SIG-M5 (cell line): ENCODE measurements at regions not wholly inside any gene's neighbourhood (a gene's known extent, or its start where the extent isn't known, plus 50 kb on each side); places are given as distances from the start of the nearest gene placed in this dataset.

Experiments
- DNase-seq: peaks from one replicate; lab custom pipeline; 2025; lab: John Stamatoyannopoulos, UW

GRCh38 chr15:98025237-98025636, 64.7 kb downstream of the ARRDC4 start:
- DNase-seq: no peak

GRCh38 chr15:98034731-98035130, 74.2 kb downstream of the ARRDC4 start:
- no peak for DNase-seq

- DNase-seq: no peak
These were observed 74.6 kb downstream of the ARRDC4 start for GRCh38 chr15:98035134-98035533.

GRCh38 chr15:98035577-98036010, 75.1 kb downstream of the ARRDC4 start:
- DNase-seq: no peak

GRCh38 chr15:98039596-98039995, 79.1 kb downstream of the ARRDC4 start:
- no peak for DNase-seq

GRCh38 chr15:98040146-98040545, 79.6 kb downstream of the ARRDC4 start:
- no peak for DNase-seq

- no peak for DNase-seq
These were observed 82.9 kb downstream of the ARRDC4 start for GRCh38 chr15:98043160-98044014.

- DNase-seq: no peak
These were observed 91.2 kb downstream of the ARRDC4 start for GRCh38 chr15:98051734-98052133.

- DNase-seq: no peak
These were observed 97.0 kb downstream of the ARRDC4 start for GRCh38 chr15:98057453-98057852.

- no peak for DNase-seq
These were observed 102.4 kb downstream of the ARRDC4 start for GRCh38 chr15:98062869-98063268.

- no peak for DNase-seq
These were observed 102.8 kb downstream of the ARRDC4 start for GRCh38 chr15:98063315-98063714.

- no peak for DNase-seq
These were observed 103.4 kb downstream of the ARRDC4 start for GRCh38 chr15:98063871-98064270.

- DNase-seq: no peak
These were observed 106.8 kb downstream of the ARRDC4 start for GRCh38 chr15:98067339-98067738.

- no peak for DNase-seq
These were observed 108.8 kb downstream of the ARRDC4 start for GRCh38 chr15:98069256-98069655.

GRCh38 chr15:98070137-98070536, 109.6 kb downstream of the ARRDC4 start:
- no peak for DNase-seq

GRCh38 chr15:98071786-98072185, 111.3 kb downstream of the ARRDC4 start:
- DNase-seq: no peak

- no peak for DNase-seq
These were observed 114.9 kb downstream of the ARRDC4 start for GRCh38 chr15:98075441-98075840.

- DNase-seq: no peak
These were observed 115.7 kb downstream of the ARRDC4 start for GRCh38 chr15:98076021-98076816.

- no peak for DNase-seq
These were observed 116.7 kb downstream of the ARRDC4 start for GRCh38 chr15:98077186-98077585.

GRCh38 chr15:98080791-98081190, 120.3 kb downstream of the ARRDC4 start:
- DNase-seq: no peak

GRCh38 chr15:98083203-98083910, 122.9 kb downstream of the ARRDC4 start:
- DNase-seq: no peak

- no peak for DNase-seq
These were observed 124.6 kb downstream of the ARRDC4 start for GRCh38 chr15:98085003-98085639.
